Fibroblast of lung (primary cell): ENCODE measurements at regions not wholly inside any gene's neighbourhood (a gene's known extent, or its start where the extent isn't known, plus 50 kb on each side); places are given as distances from the start of the nearest gene placed in this dataset.
"Not testable (repeated sequence)": the region's sequence is repeated elsewhere in the genome, so short reads cannot be mapped to it uniquely, and the experiment has no call there.

Source experiments
- EZH2 ChIP-seq: IDR thresholded peaks from 2 replicates; pipeline ENCODE4 v1.5.1; 2012; ENCODE audit warnings: low read length, control low read depth, mild to moderate bottlenecking; ENCODE audit errors: missing control alignments
- TF ChIP-seq, protein P1 (sequence below), 2 donors: IDR thresholded peaks in 1 of 2; conservative IDR thresholded peaks in 1 of 2; 1 replicate in 1 of 2; 2 replicates in 1 of 2; pipeline ENCODE4 v1.5.1; 2011 to 2012; ENCODE audit warnings: low read length in 2 of 2, control low read depth in 1 of 2, inconsistent platforms in 1 of 2, low read depth in 1 of 2, mild to moderate bottlenecking in 1 of 2

DNA sequence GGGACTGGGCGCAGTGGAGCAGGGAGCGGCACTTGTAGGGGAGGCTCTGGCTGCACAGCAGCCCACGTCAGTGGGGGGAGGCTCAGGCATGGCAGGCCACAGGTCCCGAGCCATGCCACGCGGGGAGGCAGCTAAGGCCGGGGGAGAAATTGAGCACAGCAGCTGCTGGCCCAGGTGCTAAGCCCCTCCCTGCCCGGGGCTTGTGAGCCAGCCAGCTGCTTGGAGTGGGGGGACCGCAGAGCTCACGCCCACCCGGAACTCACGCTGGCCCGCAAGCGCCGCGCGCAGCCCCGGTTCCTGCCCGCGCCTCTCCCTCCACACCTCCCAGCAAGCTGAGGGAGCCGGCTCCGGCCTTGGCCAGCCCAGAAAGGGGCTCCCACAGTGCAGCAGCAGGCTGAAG is 193.5 kb upstream of the DNAJC19 start:
- not testable (repeated sequence) for TF ChIP-seq EZH2
- TF ChIP-seq, protein P1, sequence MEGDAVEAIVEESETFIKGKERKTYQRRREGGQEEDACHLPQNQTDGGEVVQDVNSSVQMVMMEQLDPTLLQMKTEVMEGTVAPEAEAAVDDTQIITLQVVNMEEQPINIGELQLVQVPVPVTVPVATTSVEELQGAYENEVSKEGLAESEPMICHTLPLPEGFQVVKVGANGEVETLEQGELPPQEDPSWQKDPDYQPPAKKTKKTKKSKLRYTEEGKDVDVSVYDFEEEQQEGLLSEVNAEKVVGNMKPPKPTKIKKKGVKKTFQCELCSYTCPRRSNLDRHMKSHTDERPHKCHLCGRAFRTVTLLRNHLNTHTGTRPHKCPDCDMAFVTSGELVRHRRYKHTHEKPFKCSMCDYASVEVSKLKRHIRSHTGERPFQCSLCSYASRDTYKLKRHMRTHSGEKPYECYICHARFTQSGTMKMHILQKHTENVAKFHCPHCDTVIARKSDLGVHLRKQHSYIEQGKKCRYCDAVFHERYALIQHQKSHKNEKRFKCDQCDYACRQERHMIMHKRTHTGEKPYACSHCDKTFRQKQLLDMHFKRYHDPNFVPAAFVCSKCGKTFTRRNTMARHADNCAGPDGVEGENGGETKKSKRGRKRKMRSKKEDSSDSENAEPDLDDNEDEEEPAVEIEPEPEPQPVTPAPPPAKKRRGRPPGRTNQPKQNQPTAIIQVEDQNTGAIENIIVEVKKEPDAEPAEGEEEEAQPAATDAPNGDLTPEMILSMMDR (conservative IDR thresholded peaks at IDR 0.05 in 1 of 2, IDR thresholded peaks at IDR 0.05 in 1 of 2; ENCODE audit: low read depth in 1 of 2, low read length in 2 of 2), result not testable (repeated sequence)
